ENCODE measurements at regions not wholly inside any gene's neighbourhood (a gene's known extent, or its start where the extent isn't known, plus 50 kb on each side); places are given as distances from the start of the nearest gene placed in this dataset.
"Not testable (repeated sequence)": the region's sequence is repeated elsewhere in the genome, so short reads cannot be mapped to it uniquely, and the experiment has no call there.

DNA sequence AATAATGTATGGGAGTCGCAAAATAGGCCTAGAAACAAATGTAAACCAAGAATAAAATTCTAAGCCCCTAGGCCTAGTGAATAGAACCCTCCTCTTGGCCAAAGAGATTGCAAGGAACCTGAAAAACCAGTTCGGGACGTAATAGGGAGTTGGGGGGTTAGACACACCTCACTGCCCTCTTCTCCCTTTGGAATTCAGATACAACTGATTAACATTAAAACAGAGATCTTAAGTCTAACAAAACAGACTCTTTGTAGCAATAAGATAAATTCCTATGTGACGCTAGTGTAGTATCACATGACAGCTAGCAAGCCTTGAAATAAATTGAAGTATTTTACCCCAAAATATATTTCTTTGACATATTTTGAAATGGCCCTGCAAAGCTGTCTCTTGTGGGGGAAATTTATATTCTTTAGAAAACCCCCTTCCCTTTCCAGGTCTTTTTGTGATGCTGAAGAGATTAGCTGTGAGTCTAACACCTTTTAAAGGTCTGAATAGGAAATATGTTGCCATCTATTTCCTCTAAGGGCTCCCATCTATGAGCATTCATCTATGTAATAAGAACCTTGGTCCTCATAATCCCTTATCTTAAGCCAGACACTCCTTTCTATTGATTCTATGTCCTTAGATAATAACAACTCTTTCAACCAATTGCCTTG lies 623.4 kb upstream of the NRG3 start:
- no peak for DNase-seq (ENCODE audit: low read depth)

DNA sequence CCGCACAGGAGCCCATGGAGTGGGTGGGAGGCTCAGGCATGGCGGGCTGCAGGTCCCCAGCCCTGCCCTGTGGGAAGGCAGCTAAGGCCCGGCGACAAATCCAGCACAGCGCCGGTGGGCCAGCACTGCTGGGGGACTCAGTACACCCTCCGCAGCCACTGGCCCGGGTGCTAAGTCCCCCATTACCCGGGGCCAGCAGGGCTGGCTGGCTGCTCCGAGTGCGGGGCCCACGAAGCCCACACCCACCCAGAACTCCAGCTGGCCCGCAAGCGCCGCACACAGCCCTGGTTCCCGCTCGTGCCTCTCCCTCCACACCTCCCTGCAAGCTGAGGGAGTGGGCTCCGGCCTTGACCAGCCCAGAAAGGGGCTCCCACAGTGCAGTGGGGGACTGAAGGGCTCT lies 610.0 kb upstream of the NRG3 start:
- DNase-seq (ENCODE audit: low read depth) = not testable (repeated sequence)

DNA sequence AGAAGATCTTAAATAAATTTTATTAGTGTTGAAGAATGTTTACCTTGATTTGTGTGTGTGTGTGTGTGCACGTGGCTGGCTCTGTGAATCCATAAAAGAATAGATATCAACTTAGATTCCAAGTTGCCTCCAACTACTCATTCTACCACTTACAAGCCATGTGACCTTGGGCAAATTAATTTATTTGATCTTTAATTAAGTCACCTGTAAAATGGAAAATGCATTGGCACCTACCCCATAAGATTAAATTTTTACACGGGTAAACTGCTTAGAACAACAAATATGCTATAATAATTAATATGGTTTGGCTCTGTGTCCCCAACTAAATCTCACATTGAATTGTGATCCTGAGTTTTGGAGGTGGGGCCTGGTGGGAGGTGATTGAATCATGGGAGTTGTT lies 604.9 kb upstream of the NRG3 start:
- no peak for DNase-seq (ENCODE audit: low read depth)

DNA sequence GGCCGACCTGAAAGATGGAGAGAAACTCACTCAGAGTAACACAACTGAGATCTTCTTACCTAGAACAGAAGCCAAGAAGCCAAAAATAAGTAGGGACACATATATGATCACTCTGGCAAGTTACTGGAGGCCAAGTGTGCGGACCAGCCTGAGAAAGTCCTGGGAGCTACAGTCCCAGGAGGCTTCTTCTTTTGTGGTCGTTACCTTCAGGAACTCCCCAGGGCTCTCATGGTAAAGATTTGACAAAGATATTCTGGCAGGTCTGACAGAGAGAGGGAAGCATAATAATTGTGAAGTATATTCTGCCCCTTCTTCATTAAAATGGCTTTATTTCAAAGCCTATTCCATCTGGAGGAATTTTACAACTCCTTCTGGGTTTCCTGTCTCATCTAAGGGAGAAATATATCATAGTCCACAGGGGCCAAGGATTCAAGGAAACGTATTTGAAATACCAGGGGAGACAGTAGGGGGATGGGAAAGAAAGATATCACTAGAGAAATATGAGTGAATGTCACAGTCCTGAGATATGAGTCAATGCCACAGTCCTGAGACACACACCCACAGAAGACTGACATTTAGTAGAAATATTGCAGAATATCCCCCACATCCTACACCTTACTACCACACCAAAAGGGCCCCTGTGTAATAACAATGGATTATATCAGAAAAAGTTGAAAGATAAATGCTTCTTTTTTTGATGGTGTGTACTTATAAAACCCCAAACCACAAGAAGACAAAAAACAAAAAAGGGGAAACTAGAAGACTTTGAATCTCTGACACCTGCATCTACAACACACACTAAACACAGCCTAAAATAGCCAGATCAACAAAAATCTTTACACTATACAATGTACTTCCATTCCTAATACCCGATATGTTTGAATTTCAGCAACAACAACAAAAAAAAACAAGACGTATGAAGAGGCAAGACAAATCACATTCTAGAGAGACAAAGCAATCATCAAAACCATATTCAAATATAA lies 594.2 kb upstream of the NRG3 start:
- DNase-seq (ENCODE audit: low read depth) = no peak

DNA sequence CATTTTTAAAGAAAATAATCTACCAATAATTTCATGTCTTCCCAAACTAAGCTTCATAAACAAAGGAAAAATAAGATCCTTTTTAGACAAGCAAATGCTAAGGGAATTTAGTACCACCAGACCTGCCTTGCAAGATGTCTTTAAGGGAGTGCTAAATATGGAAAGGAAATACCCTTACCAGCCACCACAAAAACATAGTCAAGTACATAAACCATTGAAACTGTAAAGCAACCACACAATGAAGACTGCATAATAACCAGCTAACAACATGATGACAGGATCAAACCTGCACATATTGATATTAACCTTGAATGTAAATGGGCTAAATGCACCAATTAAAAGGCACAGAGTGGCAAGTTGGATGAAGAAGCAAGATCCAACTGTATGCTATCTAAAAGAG lies 586.5 kb upstream of the NRG3 start:
- no peak for DNase-seq (ENCODE audit: low read depth)

DNA sequence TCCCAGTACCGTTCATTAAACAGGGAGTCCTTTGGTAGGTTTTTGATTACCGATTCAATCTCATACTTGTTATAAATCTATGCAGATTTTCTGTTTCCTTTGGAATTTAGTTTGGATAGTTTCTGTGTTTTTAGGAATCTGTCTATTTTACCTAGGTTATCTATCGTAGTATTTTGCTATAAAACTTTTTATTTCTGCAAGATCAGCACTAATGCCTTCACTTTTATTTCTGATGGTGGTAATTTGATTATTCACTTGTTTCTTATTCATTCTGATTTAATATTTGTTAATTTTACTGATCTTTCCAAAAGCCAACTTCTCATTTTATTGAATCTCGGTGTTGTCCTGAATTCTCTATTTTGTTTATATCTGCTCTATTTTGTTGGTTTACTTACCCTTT lies 577.7 kb upstream of the NRG3 start:
- DNase-seq (ENCODE audit: low read depth) = no peak

DNA sequence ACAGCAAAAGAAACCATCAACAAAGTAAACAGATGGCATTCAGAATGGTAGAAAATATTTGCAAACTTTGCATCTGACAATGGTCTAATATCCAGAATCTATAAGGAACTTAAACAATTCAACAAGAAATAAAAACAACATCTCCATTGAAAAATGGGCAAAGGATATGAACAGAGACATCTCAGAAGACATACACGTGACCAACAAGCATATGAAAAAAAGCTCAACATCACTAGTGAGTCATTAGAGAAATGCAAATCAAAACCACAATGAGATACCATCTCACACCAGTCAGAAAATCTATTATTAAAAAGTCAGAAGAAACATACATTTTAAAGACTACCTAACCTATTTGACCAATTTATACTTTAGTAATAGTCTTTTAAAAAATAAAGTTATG lies 571.3 kb upstream of the NRG3 start:
- no peak for DNase-seq (ENCODE audit: low read depth)

DNA sequence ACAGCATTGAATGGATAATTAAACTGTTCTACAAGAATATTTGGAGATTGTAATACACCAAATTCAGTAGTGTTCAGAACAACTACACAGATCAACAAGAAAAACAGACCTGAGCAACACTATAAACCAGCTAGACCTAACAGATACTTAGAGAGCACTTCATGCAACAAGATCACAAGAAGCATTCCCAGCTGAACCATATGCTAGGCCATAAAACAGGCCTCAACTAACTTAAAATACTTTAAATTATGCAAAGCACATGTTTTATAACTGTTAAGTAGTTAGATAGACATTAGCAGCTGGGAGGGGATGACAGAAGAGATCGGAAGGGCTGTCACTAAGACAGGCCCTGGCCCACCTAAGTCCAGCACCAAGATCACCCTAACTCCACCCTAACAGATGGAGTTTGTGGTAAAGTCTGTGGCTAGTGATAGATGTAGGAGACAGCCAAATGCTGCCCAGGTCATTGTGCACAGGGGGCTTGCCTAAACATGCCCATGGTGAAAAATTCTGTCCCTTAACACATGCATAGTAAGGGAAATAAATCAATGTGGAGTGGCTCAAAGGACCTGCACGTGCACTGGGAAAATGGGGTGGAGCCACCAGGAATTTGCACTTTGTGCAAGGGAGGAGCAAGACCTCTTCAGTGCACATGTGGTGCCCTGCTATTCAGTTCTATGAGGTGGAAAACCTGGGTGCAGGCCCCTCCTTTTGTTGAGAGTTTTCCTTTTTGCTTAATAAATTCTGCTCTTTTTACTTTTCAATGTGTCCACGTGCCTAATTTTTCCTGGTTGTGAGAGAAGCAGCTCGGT lies 567.8 kb upstream of the NRG3 start:
- DNase-seq (ENCODE audit: low read depth) = no peak

DNA sequence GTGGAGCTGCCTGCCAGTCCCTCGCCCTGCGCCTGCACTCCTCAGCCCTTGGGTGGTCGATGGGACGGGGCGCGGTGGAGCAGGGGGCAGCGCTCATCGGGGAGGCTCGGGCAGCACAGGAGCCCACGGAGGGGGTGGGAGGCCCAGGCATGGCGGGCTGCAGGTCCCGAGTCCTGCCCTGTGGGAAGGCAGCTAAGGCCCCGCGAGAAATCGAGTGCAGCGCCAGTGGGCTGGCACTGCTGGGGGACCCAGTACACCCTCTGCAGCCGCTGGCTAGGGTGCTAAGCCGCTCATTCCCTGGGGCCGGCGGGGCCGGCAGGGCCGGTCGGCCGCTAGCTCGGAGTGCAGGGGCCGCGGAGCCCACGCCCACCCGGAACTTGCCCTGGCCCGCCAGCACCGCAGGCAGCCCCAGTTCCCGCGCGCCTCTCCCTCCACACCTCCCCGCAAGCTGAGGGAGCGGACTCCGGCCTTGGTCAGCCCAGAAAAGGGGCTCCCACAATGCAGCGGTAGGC lies 565.9 kb upstream of the NRG3 start:
- DNase-seq (ENCODE audit: low read depth) = no peak

DNA sequence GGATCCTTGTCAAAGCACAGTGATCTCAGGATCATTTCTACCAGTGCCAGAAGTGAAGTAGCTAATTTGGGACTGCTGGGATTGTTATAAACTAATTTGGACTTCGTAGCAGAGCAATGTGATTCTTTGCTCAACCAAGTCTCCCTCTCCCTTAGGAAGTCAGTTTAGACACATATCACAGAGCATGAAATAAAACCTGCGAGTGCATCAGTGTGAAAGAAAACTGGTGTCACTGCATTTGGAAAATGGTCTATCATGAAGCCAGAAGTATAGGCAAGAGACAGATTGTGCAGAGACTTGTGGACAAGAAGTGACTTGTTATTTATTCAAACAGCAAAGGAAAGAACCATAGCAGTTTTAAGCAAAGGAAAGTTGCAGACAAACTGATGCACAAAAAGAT lies 560.5 kb upstream of the NRG3 start:
- no peak for DNase-seq (ENCODE audit: low read depth)

DNA sequence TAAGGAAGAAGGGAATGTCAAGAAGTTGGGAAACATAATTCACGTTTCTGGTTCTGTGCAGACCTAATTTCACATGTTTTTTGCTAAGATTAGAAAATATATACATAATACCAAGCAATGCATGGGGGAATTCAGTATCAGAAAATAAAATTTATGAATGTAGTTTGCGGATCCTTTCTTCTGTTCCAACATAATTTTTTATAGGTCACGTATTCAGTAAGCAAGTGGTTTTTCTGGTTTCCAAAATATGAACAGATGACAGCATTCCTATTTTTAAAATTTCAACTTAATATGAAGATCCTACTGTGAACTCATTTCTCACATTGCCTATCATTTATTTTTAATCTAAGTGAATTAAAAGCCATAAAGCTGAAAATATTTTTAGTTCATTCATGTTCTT lies 560.0 kb upstream of the NRG3 start:
- no peak for DNase-seq (ENCODE audit: low read depth)

DNA sequence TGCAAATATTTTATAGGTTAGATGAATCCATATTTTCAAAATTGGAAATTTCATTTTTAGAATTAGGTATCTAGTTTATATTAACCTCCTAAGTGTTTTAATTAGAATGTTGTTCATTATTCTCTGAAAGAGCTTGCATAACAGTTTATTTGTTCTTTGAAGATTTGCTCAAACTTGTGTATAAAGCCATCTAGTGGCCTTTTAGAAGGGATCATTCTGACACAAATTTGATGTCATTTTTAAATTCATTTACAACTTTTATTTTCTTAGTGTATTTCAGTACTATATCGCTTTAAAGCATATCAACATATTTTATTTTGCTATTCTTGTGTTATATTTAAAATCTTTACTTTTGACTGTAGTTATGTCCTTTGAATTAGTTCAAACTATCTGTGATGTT lies 527.0 kb upstream of the NRG3 start:
- DNase-seq (ENCODE audit: low read depth) = no peak

DNA sequence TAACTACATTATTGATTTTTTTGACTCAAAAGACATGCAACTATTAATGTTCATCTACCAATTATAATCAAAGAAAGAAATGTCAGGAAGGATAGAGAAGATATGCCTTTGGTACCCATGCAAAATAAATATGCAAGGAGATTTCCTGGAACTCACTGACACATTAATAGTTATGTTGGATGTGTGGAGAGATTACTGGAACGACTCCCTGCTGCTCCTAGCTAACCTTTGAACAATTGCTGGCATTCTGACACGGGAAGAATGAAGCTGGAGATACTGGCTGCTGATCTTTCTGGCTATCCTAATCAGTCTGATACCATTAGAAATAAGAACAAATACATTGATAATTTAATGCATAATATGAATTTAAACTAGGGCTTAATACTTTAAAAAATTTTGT lies 507.9 kb upstream of the NRG3 start:
- DNase-seq (ENCODE audit: low read depth) = no peak

DNA sequence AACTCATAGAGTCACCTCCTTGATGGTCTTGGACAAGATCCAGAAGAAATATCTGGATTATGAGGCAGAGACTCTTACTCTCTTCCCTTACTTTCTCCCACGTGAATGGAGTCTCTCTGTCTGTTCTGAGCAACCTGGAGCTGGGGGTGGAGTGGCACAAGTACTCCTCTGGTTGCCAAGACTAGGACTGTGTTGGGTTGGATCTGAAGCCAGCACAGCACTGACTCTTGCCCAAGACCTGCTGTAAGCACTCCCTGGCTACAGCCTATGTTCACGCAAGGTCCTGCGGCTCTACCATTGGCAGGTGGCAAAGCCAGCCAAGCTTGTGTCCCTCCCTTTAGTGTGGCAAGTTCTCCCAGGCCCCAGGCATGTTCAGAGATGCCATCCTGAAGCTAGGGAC lies 488.2 kb upstream of the NRG3 start:
- no peak for DNase-seq (ENCODE audit: low read depth)

DNA sequence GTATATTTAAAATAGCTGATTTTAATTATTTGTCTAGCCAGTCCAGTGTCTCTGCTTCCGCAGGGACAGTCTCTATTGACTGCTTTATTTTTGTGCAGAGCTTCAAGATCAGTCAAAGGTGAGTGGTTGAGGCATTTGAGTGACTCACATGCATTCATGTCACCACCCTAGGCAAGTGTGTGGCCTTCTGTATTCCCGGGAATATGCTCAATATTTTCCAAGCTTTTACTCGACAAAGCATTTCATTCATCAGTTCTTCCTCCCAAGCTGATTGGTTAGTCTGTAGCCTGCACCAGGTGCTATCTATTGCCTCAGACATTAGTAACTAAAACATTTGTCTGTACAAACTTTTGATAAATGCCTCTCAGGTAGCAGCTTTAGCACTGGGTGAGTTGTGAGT lies 471.5 kb upstream of the NRG3 start:
- DNase-seq (ENCODE audit: low read depth) = no peak

DNA sequence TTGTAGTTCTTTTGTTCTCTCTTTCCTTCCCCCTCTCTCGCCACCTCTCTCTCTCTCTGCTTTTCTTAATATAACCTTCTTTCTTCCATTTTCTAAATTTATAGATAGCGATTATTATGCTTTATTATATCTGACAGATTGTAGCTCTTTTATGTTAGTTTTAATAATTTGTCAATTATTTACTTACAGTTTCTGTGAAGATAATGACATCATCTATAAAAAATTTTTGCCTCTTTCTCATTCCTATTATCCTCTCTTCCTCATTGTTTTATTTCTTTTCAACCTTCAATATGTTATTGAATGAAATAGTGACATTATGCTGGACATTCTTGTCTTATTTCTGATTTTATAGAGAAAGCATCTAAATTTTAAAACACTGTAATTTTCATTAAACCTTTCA lies 469.6 kb upstream of the NRG3 start:
- DNase-seq (ENCODE audit: low read depth) = no peak

DNA sequence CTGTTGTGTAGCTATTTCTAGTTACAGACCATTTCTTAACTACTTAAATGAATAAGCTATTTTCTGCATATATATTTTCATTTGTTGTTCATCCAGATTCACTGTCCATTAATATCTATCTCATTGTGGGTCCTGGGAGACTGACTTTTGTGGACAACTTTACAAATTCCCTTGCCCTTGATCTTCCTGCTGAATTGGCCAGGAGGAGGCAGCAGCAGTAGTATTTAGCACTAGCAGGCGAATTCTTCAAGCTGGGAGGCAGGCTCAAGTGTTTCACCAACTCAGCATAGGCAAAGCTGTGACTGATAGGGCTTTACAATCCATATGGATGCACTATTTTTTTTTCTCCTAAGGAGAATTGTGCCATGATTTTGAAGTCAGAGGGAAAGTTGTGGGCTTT lies 461.0 kb upstream of the NRG3 start:
- DNase-seq (ENCODE audit: low read depth) = no peak

DNA sequence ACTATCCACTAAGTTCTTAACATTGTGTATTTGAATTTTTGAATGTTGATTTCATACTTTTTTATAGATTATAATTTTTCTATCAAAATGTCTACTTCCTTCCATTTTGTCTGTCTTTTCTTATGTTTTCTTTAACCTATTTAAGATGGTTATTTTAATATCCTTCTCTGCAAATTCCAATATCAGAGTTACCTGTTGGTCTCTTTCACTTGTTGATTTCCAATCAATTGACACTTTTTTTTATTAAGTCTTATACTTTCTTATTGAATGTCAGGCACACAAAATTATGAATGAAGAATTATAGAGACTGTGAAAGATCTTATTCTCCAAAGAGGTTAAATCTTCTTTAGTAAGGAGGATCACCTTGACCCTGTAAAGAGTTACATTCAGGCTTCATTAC lies 448.3 kb upstream of the NRG3 start:
- no peak for DNase-seq (ENCODE audit: low read depth)

DNA sequence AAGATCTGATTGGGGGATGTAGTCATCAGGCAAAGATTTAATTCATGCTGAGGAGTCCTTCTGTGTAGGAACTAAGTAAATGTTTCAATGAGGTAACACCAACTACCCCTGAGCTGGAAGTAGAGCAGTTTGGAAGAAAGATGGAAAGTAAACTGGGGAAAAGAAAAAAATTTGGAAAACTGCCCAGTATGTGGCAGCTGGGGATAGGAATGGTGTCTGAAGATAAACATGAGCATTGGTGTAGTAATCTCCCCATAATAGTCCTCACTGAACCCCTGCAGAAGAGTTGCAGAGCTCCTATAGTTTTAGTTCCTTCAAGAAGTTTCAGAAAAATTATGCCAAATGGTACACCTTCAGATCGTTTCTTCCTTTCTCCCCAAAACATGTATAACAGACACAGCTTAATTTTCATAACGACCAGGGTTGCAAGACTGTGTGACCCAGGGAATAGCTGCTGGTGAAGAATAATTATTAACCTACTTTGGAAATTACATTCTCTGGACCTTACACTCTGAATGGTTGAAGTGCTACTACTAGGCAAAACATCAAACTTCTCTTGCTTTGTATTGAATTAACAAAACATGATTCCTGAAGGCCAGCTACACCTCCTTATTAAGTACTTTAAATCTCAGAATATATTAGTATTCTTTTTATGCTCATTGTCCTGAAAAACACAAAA lies 446.4 kb upstream of the NRG3 start:
- no peak for DNase-seq (ENCODE audit: low read depth)

DNA sequence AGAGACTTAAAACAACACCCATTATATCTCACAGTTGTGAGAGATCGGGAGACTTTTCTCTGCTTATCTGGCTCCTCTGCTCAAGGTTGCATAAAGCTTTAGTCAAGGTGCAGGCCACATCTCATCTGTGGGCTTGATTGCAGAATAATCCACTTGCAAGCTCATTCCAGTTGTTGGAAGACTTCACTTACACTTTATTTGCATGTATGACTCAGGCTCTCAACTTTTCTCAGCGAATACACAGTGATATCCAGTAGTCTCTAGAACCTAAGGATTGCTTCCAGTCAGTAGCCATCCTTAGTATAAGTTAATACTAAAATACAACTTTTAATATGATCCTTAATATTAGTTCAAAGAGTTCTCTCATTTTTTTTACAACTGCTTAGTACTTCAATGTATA lies 435.5 kb upstream of the NRG3 start:
- DNase-seq (ENCODE audit: low read depth) = no peak

DNA sequence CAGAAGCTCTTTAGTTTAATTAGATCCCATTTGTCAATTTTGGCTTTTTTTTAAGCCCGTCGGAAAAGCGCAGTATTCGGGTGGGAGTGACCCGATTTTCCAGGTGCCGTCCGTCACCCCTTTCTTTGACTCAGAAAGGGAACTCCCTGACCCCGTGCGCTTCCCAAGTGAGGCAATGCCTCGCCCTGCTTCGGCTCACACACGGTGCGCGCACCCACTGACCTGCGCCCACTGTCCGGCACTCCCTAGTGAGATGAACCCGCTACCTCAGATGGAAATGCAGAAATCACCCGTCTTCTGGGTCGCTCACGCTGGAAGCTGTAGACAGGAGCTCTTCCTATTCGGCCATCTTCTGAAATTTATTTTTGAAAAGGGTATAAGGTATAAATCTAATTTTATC lies 433.4 kb upstream of the NRG3 start:
- DNase-seq (ENCODE audit: low read depth) = not testable (repeated sequence)
